ENCODE measurements at regions not wholly inside any gene's neighbourhood (a gene's known extent, or its start where the extent isn't known, plus 50 kb on each side); places are given as distances from the start of the nearest gene placed in this dataset.

DNA sequence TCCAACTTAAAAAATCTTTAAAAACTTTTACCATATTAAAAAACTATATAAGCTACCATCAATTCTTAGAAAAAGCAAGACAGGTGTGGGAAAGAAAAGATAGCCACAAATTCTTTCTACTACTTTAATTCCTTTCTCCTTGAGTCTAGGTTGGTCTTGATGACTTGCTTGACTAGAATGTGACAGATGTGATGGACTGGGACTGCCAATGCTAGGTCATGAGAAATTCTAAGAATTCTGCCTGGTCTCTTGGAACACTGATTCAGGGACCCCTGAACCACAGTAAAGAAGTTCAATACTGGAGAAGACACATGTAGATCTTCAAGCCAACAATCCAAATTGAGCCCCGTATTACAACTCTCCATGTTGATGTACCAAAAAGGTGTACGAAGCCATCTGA is 326.6 kb upstream of the B3GALT2 start:
- no peak for TF ChIP-seq PAX5 (IDR thresholded peaks at IDR 0.05; ENCODE audit: insufficient read depth, low read length, severe bottlenecking)
- no peak for TF ChIP-seq POLR2A (IDR thresholded peaks at IDR 0.05; ENCODE audit: low read depth, low read length)
- no peak for TF ChIP-seq POLR2AphosphoS5 (IDR thresholded peaks at IDR 0.05; ENCODE audit: low read depth, low read length)
- no peak for TF ChIP-seq TAF1 (IDR thresholded peaks at IDR 0.05; ENCODE audit: low read depth, low read length)
- TF ChIP-seq SPI1 (IDR thresholded peaks at IDR 0.05; ENCODE audit: low read depth, low read length), result no peak
- no peak for TF ChIP-seq POU2F2 (IDR thresholded peaks at IDR 0.05; ENCODE audit: low read depth, low read length)
